GM21367 (cell line): ENCODE measurements at regions not wholly inside any gene's neighbourhood (a gene's known extent, or its start where the extent isn't known, plus 50 kb on each side); places are given as distances from the start of the nearest gene placed in this dataset.
"Not testable (repeated sequence)": the region's sequence is repeated elsewhere in the genome, so short reads cannot be mapped to it uniquely, and the experiment has no call there.

Experiments used
- ATAC-seq: cut with Tn5 transposase; IDR thresholded peaks from one replicate; pipeline ENCODE4 v1.9.1; 2021; ENCODE audit not compliant: unreplicated experiment

DNA sequence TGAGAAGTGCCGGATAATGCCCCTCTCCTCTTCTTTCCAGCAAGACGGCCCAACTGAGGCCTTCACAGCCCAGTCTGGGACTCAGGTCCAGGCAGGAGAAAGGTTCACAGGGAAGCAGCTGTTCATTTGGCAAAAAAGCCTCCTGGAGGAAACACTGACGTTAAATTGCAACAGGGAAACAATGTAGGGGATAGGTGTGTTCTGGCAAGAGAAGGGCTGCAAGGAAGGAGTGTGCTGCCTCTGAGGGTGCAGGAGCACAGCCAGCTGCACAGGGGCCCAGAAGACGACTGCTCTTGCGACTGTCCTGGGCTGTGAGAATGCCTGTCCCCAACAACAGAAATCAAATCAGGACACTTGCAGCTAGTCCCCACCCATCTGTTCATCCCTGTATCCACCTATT is 70.6 kb upstream of the PMEPA1 start:
- ATAC-seq = no peak

DNA sequence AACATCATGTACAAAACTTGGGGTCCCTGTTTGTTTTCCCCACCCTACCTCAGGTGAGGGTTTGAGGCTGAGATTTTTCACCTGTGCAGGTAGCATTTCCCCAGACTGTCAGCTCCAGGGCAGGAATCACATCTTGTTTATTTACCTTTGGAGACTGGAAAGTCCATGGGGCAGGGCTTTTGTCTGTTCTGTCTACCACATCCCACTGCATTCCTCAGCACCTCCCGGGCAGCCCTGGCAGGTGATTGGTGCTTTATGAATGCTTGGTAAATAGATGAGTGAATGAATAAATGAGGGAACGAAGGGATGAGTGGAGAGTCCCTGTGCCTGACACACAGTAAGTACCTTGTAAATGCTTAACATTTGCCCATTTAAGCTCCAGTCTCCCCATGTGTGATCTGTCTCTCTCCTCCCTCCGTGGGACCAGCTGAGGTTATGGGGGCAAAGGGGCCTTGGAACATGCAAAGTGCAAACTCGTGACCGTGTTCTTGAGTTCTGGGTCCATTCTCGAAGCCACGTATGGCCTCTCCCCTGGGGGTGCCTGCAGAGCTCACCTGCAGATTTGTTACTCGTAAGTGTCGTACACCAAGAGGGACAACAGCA is 69.7 kb upstream of the PMEPA1 start:
- no peak for ATAC-seq

DNA sequence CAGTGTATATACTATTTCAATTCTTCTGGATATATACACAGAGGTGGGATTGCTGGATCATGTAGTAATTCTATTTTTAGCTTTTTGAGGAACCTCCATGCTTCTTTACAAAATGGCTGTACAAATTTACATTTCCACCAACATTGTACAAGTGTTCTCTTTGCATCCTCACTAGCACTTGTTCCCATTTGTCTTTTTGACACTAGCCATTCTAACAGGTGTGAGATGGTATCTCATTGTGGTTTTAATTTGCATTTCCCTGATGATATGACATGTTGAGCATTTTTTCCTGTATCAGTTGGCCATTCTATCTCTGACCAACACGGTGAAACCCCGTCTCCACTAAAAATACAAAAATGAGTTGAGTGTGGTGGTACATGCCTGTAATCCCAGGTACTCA is 68.1 kb upstream of the PMEPA1 start:
- no peak for ATAC-seq

DNA sequence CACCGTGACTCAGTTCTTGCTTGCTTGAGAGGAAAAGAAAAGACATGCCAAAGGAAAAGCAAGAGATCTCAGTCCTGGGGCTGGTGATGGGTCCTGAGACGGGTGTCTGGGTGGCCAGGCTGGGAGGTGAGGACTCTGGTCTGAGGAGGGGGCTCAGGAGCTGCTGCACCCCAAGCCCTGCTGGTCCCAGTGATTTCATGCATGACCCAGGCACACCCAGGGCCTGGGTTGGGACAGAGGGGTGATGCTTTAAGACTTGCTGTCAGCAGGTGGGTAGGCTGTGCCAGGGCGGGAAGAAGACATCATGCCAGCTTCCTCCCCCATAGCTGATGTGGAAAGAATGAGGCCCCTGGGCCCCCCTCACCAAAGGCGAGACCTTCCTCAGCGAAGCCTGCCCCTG is 65.1 kb upstream of the PMEPA1 start:
- ATAC-seq = no peak

DNA sequence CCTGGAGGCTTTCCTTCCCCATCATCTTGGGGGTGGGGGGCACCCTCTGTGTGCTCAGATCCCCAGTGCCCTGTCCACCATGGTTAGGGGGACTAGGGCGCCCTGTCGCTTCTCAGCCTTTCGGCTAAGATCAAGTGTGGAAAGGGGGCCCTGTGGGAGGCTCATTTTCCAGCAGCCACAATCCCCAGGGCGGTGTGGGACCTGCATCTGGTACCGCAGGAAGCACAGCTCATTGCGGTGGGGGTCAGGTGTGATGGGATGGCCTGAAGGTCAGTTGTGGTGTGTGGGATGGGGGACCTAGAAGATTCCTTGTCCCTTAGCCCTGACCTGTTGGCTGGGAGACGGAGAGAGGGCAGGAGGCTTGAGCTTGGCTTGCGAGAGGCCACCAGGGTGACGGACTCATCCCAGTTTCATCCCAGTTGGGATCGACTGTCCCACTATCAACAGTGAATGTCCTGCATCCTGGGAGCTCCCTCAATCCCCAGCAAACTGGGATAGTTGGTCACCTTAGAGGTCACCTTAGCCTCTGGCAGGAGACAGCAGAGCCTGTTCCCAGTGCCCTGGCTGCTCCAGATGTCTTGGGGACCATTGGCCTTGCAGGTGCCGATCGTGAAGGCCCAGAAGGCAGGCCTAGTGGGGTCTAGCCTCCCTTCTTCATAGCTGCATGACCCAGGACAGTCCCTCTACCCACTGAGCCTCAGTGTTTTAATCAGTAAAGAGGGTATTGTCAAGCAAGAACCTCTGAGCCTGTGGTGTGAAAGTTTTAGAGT is 64.5 kb upstream of the PMEPA1 start:
- no peak for ATAC-seq

DNA sequence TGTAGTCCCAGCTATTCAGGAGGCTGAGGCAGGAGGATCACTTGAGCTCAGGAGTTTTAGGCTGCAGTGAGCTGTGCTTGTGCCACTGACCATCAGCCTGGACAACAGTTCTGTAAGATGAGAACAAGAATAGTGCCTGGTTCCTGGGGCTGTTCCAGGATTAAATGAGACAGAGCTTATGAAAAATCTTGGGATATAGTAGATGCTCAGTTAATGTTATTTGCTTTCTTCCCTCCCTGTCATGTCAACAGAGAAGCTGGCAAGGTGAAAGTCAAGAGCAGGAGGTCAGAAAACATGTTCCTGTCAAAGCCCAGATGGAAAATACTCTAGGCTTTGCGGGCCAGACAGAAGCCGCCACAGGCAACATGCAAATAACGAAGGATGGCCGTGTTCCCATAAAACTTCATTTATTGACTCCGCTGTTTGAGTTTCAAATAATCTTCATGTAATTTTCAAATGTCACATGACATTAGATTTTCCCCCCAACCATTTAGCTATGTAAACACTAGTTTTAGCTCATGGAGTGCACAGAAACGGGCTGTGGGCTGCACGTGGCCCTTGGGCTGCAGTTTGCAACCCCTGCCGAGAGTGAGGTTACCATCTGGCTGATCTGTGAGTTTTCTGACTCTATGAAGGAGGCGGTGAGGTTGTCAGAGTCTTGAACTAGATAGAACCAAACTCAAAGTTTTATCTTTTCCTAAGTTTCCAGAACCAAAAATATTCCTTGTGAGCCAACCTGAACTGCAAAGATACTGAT is 63.4 kb upstream of the PMEPA1 start:
- ATAC-seq = no peak

DNA sequence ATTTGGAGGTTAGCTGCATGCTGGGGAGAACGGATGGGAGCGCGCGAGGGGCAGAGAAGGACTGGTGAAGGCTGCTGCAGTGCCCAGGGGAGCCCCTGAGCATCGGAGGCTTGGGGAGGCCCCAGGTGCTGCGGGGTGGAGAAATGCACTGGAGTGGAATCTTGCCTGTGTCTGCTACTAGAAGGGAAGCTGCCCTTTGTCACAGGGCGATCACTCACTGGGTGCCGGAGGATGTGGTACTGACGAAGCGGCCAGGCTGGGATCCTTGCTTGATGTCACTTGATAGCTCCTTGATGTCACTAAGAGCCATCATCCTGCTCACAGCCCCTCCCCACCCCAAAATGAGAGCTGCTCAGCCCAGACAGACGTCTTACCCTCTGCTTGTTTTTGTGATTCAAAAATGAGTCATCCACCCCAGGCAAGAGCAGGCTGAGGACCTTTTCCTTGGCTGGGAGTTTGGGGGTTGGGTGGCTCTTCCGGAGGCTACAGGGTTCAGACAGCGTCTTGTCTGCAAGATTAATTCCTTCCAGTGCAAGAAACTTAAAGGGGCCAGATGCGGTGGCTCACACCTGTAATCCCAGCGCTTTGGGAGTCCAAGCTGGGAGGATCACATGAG is 62.6 kb upstream of the PMEPA1 start:
- ATAC-seq = no peak

DNA sequence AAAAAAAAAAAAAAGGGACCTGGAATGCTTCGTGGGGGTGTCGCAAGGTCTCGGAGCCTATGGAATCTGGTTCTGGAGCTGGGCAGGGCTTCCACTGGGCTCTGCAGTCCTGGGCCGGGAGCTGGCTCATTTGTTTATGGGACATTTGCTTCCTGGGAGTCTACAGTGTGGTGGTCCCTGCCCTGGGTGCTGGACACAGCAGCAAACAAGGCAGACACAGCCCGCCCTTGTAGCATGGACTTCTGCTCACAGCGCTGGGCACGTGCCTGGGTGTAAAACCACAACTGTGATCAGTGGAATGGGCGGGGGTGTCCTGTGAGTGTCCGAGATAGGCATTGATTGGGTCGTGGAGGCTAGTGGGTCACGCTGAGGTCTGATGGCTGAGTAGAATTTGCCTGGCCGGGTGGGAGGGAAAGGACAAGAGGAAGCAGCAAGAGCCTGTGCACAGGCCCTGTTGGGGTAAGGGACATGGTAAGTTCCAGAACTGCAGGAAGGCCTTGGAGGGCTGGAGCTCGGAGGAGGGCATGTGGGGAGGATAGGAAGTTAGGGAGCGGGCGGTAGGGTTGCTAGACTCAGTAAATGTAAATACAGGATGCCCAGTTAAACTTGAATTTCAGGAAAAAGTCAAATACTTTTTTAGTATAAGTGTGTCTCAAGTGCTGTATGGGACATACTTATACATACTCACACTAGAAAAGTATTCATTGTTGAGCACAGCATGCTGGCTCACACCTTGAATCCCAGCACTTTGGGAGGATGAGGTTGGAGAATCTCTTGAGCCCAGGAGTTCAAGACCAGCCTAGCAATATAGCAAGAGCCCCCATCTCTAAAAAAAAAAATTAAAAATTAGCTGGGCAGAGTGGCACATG is 61.3 kb upstream of the PMEPA1 start:
- no peak for ATAC-seq

DNA sequence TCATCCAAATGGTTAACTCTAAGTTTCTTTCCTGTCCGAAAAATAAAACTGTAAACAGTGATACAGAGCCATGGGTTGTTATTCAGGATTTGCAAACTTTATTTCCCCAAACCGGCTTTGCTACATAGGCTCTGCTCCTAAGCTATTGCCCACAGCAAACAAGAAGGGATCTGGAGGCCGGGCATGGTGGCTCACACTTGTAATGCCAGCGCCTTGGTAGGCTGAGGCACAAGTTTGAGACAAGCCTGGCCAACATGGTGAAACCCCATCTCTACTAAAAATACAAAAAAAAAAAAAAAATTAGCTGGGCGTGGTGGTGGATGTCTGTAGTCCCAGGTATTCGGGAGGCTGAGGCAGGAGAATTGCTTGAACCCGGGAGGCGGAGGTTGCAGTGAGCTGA is 60.6 kb upstream of the PMEPA1 start:
- ATAC-seq = not testable (repeated sequence)

DNA sequence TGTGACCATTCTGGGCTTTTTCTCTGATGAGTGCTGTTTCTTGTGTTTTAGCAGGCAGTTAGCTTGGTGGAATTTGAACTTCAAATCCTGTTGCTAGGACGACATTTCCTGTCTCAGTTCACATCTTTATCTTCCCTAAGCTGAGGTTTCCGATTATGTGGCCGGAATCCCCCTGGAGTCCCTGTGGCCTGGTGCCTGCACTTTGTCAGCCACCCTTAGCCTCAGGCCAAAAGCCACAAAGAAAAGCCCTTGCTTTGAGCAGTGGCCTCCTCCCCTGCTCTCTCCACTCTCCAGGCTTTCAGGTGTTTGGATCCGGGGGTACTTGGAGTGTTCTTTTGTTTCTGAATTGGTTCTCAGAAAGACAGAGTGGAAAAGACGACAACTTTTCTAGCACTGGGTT is 59.9 kb upstream of the PMEPA1 start:
- ATAC-seq = no peak

DNA sequence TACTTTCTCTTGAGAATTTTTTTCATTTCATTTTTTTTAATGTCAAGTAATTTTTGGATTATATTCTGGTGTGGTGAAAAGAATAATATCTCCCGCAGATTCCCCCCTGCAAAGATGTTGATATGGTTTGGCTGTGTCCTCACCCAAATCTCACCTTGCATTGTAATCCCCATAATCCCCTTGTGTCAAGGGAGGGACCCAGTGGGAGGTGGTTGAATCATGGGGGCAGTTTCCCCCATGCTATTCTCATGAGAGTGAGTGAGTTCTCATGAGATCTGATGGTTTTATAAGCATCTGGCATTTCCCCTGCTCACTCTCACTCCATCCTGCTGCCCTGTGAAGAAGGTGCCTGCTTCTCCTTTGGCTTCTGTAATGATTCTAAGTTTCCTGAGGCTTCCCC is 58.7 kb upstream of the PMEPA1 start:
- no peak for ATAC-seq

DNA sequence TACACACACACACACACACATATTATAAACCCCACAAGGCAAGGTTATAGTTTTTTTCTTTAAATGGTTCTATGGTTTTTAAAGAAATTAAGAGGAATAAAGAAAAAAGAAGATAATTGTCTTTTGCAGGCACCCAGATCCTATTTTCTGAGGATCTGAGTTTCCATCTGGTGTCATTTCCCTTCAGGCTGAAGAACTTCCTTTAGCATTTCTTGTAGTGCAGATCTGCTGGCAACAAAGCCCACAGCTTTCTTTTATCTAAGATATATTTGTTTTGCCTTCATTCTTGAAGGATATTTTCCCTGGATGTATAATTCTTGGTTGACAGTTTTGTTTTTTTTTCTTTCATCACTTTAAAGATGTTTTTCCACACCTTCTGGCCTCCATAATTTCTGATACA is 57.6 kb upstream of the PMEPA1 start:
- ATAC-seq = no peak

DNA sequence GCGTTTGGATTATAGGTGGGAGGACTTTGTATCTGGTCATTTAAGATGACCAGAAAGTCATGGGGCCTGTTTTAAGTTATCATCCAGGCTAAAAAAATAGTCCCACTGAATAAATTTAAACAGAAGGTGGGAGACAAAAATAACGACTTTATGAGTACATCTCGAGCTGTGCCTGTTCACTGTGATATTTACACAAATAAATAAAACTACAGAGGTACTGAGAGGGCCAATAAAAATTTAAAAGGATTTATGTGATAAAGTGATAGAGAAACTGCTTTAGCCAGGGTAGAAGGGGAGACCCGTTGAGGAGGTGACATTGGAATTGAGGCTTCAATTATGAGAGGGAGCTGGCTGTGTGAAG is 53.4 kb upstream of the PMEPA1 start:
- ATAC-seq = no peak

DNA sequence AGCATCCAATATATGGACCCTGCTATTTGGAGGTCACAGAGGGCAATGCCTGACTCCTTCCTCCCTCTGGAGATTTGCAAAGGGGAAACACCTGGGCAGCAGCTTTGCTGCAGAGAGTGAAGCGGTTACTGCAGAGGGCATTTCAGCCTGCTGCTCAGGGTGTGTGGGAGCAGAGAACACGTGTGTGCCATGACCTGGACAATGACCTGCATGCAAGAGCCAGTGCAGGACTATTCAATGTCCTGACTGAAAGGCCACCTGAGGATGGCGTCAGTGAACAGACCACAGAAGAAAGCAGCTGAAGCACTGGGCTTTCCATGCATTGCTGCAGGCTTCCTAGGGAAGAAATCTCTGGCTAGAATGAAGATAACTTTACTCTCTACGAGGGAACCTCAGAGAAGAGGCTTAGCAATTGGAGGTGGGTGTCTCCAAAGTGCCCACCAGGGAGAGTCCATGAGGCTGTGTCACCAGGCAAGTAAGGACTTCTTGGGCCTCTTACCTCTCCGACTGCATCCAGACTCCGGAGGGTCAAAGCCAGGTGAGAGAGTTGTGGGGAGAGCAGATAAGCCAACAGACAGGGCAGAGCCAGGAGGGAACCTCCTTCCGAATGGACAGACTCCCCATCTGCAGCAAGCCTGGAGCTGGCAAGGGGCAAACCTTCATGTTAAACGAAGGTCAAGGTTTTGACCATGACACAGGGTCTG is 52.9 kb upstream of the PMEPA1 start:
- no peak for ATAC-seq

DNA sequence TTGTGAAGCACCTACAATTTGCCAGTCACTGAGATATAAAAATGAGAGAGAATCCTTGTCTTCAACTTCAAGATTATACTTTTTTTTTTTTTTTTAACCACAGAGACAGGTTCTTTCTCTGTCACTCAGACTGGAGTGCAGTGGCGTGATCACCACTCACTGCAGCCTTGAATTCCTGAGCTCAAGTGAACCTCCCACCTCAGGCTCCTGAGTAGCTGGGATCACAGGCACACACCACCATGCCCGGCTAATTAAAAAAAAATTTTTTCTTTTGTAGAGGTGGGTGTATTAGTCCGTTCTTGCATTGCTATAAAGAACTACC is 51.6 kb upstream of the PMEPA1 start:
- ATAC-seq = no peak

DNA sequence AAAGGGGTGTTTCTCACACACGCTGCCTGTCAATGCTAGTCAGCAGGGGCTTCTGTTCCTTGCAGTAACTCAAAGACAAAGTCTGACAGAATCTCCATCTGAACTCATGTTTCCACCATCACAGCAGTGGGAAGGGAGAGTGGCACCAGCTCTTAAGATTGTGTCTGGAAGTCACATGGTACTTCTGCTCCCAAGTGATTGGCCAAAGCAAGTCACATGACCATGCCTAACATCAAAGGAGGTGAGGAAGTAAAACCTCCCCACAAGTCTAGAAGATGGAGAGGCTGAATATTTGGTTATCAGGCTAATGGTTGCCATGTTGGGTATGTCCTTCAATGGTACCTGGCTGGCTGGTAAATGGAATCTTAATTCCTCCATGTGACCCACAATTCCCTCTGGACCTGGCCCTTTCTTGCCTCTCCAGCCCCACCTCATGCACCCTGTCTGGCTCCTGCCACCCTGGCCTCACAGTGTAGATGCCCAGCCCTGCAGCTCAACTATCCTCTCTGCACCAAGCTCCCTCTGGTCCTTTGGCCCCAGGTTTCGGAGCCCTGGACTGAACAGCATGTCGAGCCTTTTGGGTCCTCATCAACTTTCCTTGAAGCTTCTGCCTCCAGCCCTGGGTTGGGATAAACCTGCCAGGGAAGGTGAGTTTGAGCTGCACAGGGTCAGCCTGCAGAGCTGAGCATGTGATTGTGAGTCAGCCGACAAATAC is 51.0 kb upstream of the PMEPA1 start:
- ATAC-seq = no peak

DNA sequence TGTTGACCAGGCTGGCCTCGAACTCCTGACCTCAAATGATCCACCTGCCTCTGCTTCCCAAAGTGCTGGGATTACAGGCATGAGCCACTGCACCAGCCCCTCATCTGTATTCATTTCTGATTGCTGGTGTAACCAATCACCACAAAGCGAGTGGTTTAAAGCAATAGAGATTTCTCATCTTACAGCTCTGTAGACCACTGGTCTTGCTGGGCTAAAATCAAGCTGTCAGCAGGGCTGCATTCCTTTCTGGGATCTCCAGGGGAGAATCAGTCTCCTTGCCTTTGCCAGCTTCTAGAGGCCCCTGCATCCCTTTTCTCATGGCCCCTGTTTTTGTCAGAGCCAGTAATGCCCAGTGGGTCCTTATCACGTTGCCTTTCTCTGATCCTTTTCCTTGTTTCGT is 49.9 kb upstream of the PMEPA1 start:
- ATAC-seq = no peak
